Fibroblast of skin of abdomen (primary cell): ENCODE measurements at regions not wholly inside any gene's neighbourhood (a gene's known extent, or its start where the extent isn't known, plus 50 kb on each side); places are given as distances from the start of the nearest gene placed in this dataset.

Experiments
- DNase-seq: peaks from one replicate; pipeline ENCODE4 v3.0.0-alpha.2; 2013

DNA sequence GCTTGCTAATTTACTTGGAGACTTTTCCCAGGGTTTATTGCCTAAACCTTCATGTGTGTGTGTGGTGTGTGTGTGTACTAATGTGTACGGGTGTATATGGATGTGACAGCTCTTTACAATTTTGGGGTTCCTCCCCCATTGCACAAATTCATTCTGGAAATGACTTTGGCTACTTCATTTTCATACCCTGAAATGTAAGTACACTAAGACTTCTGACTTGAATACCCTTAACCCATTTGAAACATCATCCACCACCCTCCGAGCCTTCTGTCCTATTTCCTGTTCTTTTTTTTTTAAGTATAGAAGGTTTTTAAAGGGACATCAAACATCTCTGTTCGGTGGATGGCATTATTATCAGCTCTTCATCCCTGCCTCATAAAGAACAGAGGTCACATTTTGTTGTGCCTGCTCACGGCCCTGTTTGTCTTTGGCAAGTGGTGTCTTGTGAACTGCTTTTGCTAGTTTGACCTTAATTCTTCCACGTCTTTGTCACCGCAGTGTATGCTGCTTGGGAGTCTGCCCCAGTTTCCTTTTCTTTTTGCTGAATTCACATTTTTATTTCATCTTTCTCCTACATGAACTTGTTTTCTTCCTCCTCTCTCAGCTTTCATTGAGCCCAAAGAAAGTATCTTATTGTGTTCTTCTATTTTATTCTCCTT, 228.3 kb downstream of the FOXO1 start:
- DNase-seq: no peak

- DNase-seq: no peak
These were observed 227.2 kb downstream of the FOXO1 start for GRCh38 chr13:40438999-40439797.

DNA sequence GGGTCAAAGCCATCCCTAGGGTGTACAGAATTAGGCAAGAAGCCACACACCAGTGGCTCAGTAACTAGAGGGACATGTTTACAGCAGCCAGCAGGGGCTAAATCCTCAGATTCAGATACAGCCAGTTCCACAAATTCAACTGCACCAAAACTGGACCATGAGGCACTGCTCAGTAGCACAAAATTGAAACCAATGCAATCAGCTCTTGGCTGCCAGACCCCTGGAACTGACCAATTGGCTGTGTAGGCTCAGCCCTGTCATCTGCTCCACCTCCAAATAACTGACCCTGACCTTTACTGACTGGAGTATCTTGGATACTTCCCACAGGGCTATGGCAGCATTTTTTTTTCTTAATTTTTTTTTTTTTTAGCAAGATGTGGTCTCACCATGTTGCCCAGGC, 226.5 kb downstream of the FOXO1 start:
- no peak for DNase-seq

GRCh38 chr13:40440990-40441820, 225.2 kb downstream of the FOXO1 start:
- no peak for DNase-seq

DNA sequence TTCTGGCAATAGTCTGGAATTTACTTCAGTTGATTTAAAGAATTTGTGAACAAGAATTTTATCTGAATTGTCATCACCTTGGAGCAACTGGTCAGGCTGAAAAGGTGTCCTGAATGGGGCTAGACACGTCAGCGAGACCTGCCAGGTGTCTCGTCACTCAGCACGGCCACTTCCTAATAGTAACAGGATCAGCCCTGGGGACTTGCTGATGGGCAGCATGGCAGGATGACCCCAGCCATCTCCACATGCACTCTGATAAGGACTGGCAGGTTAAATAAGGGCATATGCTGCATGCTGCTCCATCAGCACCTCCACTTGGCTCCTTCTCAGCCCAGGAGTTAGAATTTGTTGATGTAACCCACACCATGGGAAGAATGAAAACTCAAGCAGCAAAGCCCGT, 224.2 kb downstream of the FOXO1 start:
- DNase-seq: no peak

- DNase-seq: no peak
These were observed 223.6 kb downstream of the FOXO1 start for GRCh38 chr13:40442826-40443225.

GRCh38 chr13:40444241-40444640, 222.2 kb downstream of the FOXO1 start:
- DNase-seq: no peak

- no peak for DNase-seq
These were observed 220.9 kb downstream of the FOXO1 start for GRCh38 chr13:40445557-40445990.

GRCh38 chr13:40446365-40446764, 220.1 kb downstream of the FOXO1 start:
- peak; percentile 16 for DNase-seq

GRCh38 chr13:40447857-40448256, 218.6 kb downstream of the FOXO1 start:
- DNase-seq: no peak

DNA sequence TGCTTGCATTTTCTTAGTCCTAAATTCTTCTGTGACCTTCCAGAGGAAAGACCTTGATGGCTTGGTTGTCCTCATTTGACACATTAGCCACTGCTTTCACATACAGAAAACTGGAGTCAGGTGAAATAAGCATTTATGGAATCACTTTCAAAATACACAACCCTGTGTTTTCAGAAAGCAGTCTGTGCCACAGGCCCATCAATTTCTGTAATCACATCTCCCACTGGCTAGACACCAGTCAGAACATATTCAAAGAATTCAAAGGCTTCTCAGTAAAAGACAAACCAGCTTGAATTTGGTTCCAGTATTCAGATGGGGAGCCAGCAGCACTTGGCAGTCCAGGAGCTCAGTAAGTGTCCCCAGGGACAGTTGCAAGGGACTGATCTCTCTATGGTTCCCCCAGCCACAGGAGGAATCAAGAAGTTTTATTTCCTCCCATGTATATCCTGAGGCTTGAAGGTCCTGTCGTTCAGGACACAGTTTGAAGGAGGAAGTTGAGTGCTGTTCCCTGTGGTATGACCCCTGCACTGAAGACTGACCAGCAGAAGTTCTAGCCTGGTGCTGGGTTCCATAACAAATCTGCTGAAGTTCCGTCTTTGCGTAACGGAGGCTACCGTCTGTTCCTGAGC, 214.3 kb downstream of the FOXO1 start:
- no peak for DNase-seq

DNA sequence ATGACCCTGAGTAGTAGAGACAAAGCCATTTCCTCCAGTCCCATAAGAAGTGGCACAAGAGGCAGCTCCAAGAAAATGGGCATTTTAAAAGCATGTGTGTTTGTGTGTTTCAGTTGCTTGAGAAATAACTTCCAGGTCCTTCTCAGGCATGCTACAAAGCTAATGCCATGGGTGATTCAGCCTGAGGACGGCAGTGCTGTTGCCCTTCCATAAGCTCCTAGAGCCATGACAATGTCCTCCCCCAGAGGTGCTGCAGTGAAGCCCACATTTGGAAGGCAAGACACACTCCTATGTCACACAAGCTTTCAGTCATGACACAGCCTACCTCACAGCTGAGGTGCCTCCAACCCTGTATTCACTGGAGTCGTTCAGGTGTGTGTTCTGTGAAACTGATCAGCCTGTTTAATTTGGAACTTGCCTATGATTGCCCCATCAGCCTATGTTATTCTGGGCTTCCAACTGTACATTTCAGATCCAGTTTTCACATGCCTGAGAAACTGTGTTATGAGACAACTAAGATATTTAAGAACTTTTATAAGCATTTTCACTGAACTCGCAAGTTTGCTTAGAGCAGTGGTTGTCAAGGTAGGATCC, 213.6 kb downstream of the FOXO1 start:
- no peak for DNase-seq

DNA sequence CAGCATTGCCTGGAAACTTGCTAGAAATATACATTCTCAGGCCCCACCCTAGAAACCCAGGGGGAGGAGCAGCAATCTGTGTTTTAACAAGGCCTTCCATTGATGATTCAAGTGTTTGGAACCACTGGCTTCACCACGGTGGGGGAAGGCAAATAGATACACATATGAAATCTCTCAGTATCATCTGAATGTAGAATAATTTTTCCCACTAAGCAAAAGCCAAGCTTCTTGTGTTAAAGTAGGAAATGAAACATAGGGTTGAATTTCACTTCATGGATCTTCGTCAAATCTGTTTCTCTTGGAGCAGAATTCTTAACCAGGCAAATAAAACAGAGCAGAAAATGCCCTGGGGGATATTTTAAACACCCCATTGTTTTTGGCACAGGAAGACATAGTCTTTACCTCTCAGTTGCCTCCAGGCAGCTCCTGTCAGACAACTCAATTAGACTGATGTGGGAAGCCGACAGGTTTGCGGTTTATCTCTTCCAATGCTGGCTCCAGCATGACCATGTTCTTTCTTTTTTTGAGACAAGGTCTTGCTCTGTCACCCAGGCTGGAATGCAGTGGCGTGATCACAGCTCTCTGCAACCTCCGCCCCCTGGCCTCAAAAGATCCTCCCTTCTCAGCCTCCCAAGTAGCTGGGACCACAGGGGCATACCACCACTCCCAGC, 213.0 kb downstream of the FOXO1 start:
- peak; percentile 41 for DNase-seq

DNA sequence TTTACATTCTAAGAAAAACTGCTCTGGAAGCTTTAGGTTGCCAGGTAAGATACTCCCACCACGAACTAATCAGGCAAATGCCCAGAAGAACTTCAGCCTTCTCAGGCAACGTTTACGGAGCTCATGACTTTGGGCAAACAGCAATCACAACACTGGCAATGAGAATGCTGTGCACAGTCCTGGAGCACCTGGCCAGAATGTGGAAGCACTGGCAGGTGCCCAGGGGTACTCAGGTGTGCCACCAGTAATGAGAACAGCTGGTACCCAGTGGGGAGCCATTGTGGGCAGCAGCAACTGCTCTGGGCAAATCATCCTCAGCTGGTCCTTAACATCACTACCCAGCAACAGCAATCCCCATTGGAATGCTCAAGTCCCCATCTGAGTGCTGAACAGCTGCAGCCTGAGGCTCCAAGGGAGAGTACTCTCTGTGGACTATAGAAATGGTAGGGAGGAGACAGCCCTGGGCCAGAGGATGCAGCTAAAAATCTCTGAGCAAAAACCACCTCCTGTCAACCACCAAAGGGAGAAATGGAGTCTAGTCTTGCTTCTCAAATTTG, 210.0 kb downstream of the FOXO1 start:
- no peak for DNase-seq

DNA sequence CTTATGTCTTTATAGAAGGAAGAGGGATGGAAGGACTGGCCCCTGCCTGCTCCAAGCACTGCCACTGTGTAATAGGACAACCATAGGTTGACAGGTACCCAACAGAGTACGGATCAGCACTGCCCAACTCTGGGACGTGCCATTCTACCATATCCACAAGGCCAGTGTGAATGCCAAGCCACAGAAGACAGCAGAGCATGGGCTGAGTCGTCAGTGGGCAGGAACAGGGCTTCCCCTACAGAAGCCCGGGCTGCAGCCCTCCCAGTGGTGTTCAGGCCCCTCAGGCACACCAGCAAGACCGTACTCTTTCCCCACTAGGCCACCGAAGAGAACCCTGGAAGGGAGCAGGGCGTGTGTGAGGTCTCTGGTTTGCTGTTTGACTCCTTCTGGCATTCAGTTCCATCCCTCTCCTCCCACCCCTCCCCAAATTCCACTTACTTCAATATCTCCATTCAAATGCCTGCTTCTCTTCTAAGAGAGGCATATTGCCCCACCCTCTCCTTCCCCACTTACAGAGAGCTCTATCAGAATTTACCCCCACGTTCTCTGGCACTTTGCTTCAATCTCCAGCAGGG, 209.4 kb downstream of the FOXO1 start:
- no peak for DNase-seq

DNA sequence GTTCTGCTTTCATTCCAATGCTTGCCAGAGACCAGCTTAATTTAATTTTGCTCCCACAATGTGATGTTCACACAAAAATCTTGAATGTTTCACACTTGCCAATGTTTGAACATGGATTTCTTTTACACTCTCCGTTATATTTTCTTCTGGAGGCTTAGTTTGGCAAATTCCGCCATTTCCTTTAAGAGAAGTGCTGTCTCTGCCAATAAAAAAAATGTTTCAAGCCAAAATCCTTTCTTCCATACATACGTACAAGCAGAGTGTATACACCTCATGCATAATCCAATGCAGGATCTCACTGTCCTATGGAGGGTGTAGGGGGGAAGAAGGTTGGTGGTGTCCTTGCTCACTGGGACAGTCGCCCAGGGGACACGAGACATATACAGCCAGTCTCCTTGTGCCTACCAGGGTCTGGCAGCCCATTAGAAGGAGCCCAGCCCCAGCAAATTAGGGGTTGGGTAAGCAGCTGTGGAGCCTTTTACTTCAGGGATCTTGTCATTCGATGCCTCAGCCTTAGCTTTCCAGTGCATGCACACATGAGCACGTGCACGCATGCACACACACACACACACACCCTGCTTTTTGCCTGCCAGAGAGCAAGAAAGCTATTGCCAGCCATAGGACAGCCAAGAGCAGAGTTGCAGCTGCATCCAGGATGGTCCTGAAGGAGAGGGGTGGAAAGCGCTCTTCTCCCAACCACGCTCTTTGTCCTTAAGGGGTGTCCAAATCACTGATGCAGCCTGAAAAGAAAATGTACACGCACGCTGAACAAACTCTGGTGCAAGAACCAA, 208.3 kb downstream of the FOXO1 start:
- DNase-seq: no peak

DNA sequence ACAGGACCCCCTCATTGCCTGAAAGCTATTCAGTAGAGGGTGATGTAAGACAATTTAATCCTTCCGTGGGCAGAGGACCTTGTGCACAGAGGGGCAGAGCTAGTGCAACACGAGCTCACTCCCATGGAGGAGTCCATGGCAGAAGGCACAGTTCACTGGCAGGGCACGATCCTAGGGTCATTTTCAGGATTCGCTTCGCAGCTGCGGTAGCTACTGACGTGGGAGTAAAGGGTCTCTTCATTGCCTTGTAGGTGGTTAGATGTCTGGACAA, 207.8 kb downstream of the FOXO1 start:
- DNase-seq: no peak

- DNase-seq: peak; percentile 71
These were observed 206.3 kb downstream of the FOXO1 start for GRCh38 chr13:40460116-40460515.

- no peak for DNase-seq
These were observed 202.0 kb downstream of the FOXO1 start for GRCh38 chr13:40464337-40465014.

GRCh38 chr13:40465015-40465390, 201.4 kb downstream of the FOXO1 start:
- no peak for DNase-seq
